Right kidney (tissue), 1 donor: ENCODE measurements at regions not wholly inside any gene's neighbourhood (a gene's known extent, or its start where the extent isn't known, plus 50 kb on each side); places are given as distances from the start of the nearest gene placed in this dataset.
"Not testable (repeated sequence)": the region's sequence is repeated elsewhere in the genome, so short reads cannot be mapped to it uniquely, and the experiment has no call there.

Source experiments
- DNase-seq: peaks from one replicate; pipeline ENCODE4 v3.0.0-alpha.2; 2016

GRCh38 chr6:71360556-71361335, 72.1 kb downstream of the OGFRL1 start:
- not testable (repeated sequence) for DNase-seq

- no peak for DNase-seq
These were observed 76.4 kb downstream of the OGFRL1 start for GRCh38 chr6:71364889-71365542.

DNA sequence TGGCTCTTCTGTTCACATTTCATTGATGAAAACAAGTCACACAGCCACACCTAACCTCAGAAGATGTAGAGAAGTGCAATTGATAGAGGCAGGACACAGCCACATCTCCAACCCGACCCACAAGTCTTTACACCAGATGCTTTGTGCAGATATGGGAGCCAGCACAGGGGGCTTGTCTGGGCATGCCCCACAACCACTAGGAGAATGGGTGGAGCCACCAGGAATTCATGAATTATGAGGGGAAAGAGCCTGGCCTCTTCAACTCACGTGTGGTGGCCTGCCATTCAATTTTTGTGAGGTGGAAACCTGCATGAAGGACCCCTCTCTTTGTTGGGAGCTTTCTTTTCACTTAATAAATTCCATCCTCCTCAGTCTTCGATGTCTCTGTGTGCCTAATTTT, 79.1 kb downstream of the OGFRL1 start:
- no peak for DNase-seq

GRCh38 chr6:71368284-71368683, 79.7 kb downstream of the OGFRL1 start:
- DNase-seq: no peak

DNA sequence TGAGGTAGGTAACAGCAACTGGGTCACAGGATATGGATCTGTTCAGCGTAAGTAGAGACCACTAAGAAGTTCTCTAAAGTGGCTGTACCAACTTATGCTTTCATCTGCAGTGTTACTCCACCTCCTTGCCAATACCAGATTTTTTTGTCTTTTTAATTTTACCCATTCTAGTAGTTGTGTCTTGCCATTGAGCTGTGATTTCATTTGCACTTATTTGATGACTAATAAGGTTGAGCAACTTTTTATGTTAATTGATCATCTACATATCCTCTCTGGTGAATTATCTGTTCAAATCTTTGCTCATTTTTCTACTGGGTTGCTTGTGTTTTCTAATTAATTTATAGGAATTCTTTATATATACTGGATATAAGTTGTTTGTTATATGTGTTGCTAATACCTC, 82.9 kb downstream of the OGFRL1 start:
- DNase-seq: no peak

GRCh38 chr6:71373943-71374342, 85.3 kb downstream of the OGFRL1 start:
- no peak for DNase-seq

GRCh38 chr6:71375676-71376075, 87.1 kb downstream of the OGFRL1 start:
- no peak for DNase-seq

- no peak for DNase-seq
These were observed 88.2 kb downstream of the OGFRL1 start for GRCh38 chr6:71376830-71377229.

- no peak for DNase-seq
These were observed 94.9 kb downstream of the OGFRL1 start for GRCh38 chr6:71383476-71383875.

DNA sequence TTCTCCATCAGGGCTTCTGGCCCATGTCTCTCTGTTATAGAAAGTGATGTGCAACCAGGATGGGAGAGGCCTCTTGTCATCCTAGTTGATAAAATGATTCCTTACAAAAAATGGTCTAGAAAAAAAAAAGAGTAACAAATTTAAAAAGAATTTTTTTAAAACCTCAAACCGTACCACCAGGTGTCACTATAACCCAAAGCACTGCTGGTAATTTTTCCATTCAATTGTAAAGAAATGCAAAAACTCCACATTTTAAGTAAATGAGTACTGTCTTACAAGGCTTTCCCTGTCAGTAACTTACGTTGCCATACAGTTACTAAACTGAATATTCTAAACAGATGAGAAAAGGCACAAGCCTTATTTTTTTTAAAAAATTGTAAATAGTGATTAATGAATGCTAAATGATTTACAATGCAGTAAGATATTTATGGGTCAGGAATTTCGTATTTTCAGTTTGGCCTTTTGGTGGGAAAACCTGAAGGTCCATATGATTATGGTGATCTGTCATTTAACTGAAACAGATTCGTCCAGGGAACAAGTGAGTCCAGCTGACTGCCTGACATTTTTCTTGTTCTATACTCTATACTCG, 95.4 kb downstream of the OGFRL1 start:
- no peak for DNase-seq

DNA sequence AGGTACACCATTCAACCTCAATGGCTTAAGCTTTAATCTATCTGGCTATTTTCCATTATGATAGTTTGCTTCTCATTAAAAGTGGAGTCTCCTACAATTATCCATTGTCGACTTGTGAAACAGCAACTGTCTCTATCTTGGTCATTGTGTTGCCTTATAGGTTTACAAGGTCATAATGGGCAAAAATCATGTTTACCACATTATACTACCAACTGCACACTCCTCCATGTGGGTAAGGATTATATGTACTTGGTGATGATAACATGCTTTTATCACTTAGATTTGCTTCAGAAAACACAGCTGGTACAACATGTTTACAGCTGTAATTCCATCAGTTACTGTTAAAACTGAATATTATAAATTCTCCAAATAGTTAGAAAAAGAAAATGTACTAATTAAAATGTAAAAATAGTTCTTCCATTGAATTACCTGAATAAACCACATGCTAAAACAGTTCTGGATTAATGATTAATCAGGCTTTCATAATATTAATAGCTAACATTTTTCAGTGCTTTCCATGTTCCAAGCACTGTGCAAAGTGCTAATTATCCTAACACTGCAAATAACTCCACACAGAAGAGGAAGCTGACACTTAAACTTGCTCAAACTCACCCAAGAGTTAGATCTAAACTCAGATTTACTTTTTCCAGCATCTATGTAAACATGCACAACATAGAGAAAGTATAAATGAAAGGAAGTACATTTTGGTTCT, 96.7 kb downstream of the OGFRL1 start:
- DNase-seq: no peak

DNA sequence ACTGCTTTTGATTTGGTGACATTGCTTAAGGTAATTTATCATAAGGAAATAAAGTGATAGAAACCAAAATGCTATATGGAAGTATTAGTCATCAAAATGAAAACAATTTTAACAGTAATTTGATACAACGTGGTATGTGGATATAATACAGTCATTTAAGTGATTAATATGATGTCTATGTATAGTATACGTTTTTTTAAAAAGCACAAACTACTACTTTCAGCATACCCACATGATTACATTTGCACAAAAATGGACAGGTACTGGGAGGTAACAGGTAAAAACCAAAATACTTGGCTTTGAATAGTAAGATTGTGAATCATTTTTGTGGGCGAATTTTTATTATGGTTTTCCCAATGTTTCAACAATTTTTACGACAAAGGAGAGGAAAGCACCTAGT, 97.6 kb downstream of the OGFRL1 start:
- DNase-seq: no peak

DNA sequence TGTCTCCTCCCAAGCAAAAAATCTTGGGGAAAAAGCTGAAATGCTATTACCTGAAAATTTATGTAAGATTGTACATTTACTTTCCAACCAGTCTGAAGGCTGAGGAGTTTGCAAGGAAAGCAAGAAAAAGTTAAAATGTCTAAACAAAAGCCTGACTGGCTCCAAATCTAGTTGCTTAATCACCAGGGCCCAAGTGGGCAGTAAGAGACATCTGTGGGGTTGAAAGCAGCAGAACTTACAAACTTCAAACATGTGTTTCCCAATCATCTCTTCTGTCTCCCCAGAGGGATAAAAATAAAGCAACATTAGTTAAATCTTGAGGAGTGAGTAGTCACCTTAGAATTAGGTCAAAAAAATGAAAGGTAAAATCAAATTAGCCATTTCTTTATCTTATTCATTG, 98.6 kb downstream of the OGFRL1 start:
- no peak for DNase-seq

- no peak for DNase-seq
These were observed 99.6 kb downstream of the OGFRL1 start for GRCh38 chr6:71388068-71388744.

- no peak for DNase-seq
These were observed 100.4 kb downstream of the OGFRL1 start for GRCh38 chr6:71388856-71389527.

DNA sequence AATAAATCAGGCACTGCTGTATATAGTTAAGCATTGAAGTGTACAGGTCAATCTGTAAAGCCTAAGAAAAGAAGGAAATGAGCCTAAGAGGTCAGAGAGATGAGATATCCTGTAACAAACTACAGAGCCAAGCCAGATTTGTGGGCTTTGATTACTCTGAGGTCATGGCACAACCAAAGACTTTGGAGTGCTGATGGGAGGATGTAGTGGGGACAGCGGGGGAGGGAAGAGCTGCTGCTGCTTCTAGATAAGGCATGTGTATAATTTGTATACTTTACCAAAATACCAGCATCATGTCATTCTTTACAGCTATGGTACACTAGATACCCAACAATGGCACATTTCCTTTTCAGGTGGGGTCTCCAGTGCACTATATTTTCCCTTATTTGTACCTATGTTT, 102.5 kb downstream of the OGFRL1 start:
- no peak for DNase-seq

GRCh38 chr6:71392276-71392675, 103.7 kb downstream of the OGFRL1 start:
- DNase-seq: no peak

GRCh38 chr6:71393471-71393870, 104.9 kb downstream of the OGFRL1 start:
- DNase-seq: no peak

DNA sequence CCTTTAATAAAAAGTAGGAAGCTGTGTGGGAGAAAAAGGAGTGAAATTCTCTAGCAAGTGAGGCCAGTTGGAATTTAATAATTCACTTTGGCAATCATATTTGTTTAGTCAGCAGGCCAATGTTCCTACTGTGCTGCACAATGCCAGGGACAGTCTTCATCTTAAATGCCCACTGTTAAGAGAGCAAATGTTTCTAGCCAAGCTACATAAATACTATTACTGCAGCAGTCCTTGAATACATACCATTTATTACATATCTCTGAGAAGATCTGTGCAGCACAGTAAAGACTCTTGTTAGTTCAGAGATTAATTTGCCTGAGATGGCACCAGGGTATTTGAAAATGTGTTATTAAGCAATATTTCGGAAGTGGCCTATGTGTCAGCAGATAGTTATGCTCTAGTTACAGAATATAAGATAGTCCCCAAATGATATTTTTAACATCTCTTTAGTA, 105.4 kb downstream of the OGFRL1 start:
- no peak for DNase-seq

- DNase-seq: no peak
These were observed 106.3 kb downstream of the OGFRL1 start for GRCh38 chr6:71394926-71395325.

- no peak for DNase-seq
These were observed 107.3 kb downstream of the OGFRL1 start for GRCh38 chr6:71395731-71396409.
